SK-N-SH (cell line): ENCODE measurements at regions not wholly inside any gene's neighbourhood (a gene's known extent, or its start where the extent isn't known, plus 50 kb on each side); places are given as distances from the start of the nearest gene placed in this dataset.

Experiments used
- CTCF ChIA-PET: fragments of 300-600, 350-600 bp; formaldehyde crosslinking; extraction: SDS; loops from one replicate; lab custom pipeline; 2021; lab: Yijun Ruan, JAX
- POLR2A ChIA-PET: fragments of 350-600 bp; sonication (Branson Sonifier 250); formaldehyde crosslinking; extraction: SDS; loops from one replicate; lab custom pipeline; 2020; ENCODE audit warnings: antibody characterized with exemption, inconsistent platforms; lab: Yijun Ruan, JAX
- DNase-seq: peaks from one replicate; pipeline ENCODE4 v3.0.0; 2012
- H2AFZ ChIP-seq: fragments of 200-600 bp; sonication (generic); 2 replicates; pipeline ENCODE4 v1.8.1; 2016; ENCODE audit warnings: antibody characterized with exemption, mild to moderate bottlenecking, low read depth
- H3F3A ChIP-seq: fragments of 200-600 bp; sonication (generic); replicated peaks from 2 replicates; pipeline ENCODE3; 2016; ENCODE audit warnings: antibody characterized with exemption, mild to moderate bottlenecking; ENCODE audit not compliant: insufficient read depth
- H3K27ac ChIP-seq, 2 experiments: fragments of 200-500 bp in 1 of 2; fragments of 200-600 bp in 1 of 2; sonication (Bioruptor generic) in 1 of 2; sonication (generic), shearing (Covaris generic) in 1 of 2; 2 replicates each; pipeline versions ENCODE4 v1.5.1 to v1.6.1; 2014 to 2016; ENCODE audit warnings: low read depth in 2 of 2, inconsistent platforms in 1 of 2, low read length in 1 of 2, mild to moderate bottlenecking in 1 of 2, mixed read lengths in 1 of 2
- H3K27me3 ChIP-seq: fragments of 200-600 bp; sonication (generic), shearing (Covaris generic); 2 replicates; pipeline ENCODE4 v1.6.1; 2016; ENCODE audit warnings: mixed run types; ENCODE audit not compliant: insufficient read depth
- H3K36me3 ChIP-seq, 2 experiments: fragments of 200-500 bp in 1 of 2; fragments of 200-600 bp in 1 of 2; sonication (Bioruptor generic) in 1 of 2; sonication (generic) in 1 of 2; replicated peaks in 1 of 2; 2 replicates each; pipeline versions ENCODE3 to v1.5.1; 2014 to 2016; ENCODE audit warnings: low read length in 1 of 2, mild to moderate bottlenecking in 1 of 2; ENCODE audit not compliant: insufficient read depth in 2 of 2, control insufficient read depth in 1 of 2
- H3K4me1 ChIP-seq, 2 experiments: fragments of 200-500 bp in 1 of 2; fragments of 200-600 bp in 1 of 2; sonication (Bioruptor generic) in 1 of 2; sonication (generic), shearing (Covaris generic) in 1 of 2; 2 replicates each; pipeline versions ENCODE4 v1.5.1 to v1.6.1; 2014 to 2016; ENCODE audit warnings: low read depth in 1 of 2, low read length in 1 of 2, mixed run types in 1 of 2; ENCODE audit not compliant: insufficient read depth in 2 of 2, control insufficient read depth in 1 of 2
- H3K4me2 ChIP-seq: fragments of 200-600 bp; sonication (generic), shearing (Covaris generic); 2 replicates; pipeline ENCODE4 v1.6.1; 2017; ENCODE audit warnings: mixed run types
- H3K4me3 ChIP-seq, 2 experiments: fragments of 200-500 bp in 1 of 2; fragments of 200-600 bp in 1 of 2; sonication (Bioruptor generic) in 1 of 2; sonication (generic), shearing (Covaris generic) in 1 of 2; 2 replicates each; pipeline versions ENCODE4 v1.5.1 to v1.8.1; 2014 to 2016; ENCODE audit warnings: low read depth in 2 of 2, inconsistent platforms in 1 of 2, low read length in 1 of 2, mild to moderate bottlenecking in 1 of 2, mixed read lengths in 1 of 2, moderate library complexity in 1 of 2
- H3K79me2 ChIP-seq: fragments of 200-600 bp; sonication (generic); 2 replicates; pipeline ENCODE4 v1.8.1; 2017; ENCODE audit warnings: mild to moderate bottlenecking; ENCODE audit not compliant: insufficient read depth
- H3K9ac ChIP-seq: fragments of 200-600 bp; sonication (generic); 2 replicates; pipeline ENCODE4 v1.6.1; 2017; ENCODE audit warnings: mixed run types
- H3K9me2 ChIP-seq: fragments of 200-600 bp; sonication (generic); 2 replicates; pipeline ENCODE4 v1.6.1; 2017; ENCODE audit warnings: mixed run types
- H3K9me3 ChIP-seq: fragments of 200-600 bp; sonication (generic); 2 replicates; pipeline ENCODE4 v1.6.1; 2017; ENCODE audit warnings: mixed run types, mild to moderate bottlenecking, moderate library complexity
- H4K20me1 ChIP-seq: fragments of 200-600 bp; sonication (generic); 2 replicates; pipeline ENCODE4 v1.6.1; 2017; ENCODE audit warnings: mild to moderate bottlenecking, mixed run types; ENCODE audit not compliant: insufficient read depth
- CHD2 ChIP-seq: fragments of 150-350 bp; IDR thresholded peaks from 2 replicates; pipeline ENCODE4 v1.6.1; 2018; ENCODE audit warnings: low read length; ENCODE audit not compliant: partially characterized antibody
- FOSL2 ChIP-seq: IDR thresholded peaks from 2 replicates; pipeline ENCODE4 v1.4.0; 2012; ENCODE audit warnings: low read depth, mild to moderate bottlenecking, moderate library complexity, borderline replicate concordance
- FOXJ3 ChIP-seq: sonication (generic); formaldehyde crosslinking; IDR thresholded peaks from 2 replicates; pipeline ENCODE4 v1.5.1; 2020; ENCODE audit warnings: mild to moderate bottlenecking, missing genetic modification reagents
- FOXM1 ChIP-seq: IDR thresholded peaks from 2 replicates; pipeline ENCODE4 v1.4.0; 2012; ENCODE audit warnings: low read depth, mild to moderate bottlenecking
- GATA2 ChIP-seq: sonication (generic); formaldehyde crosslinking; IDR thresholded peaks from 2 replicates; pipeline ENCODE4 v1.5.0; 2020; ENCODE audit warnings: mild to moderate bottlenecking, missing genetic modification reagents
- JUND ChIP-seq: IDR thresholded peaks from 2 replicates; pipeline ENCODE4 v1.4.0; 2012
- MEF2A ChIP-seq: IDR thresholded peaks from 2 replicates; pipeline ENCODE4 v1.4.0; 2012; ENCODE audit warnings: low read depth, borderline replicate concordance
- MXI1 ChIP-seq: IDR thresholded peaks from 2 replicates; pipeline ENCODE4 v1.6.1; 2012; ENCODE audit warnings: mild to moderate bottlenecking, low read depth, low read length, improper control_type of control experiment
- NFIC ChIP-seq: IDR thresholded peaks from 2 replicates; pipeline ENCODE4 v1.4.0; 2012; ENCODE audit warnings: borderline replicate concordance
- POLR2AphosphoS5 ChIP-seq: IDR thresholded peaks from 2 replicates; pipeline ENCODE4 v1.6.1; 2012; ENCODE audit warnings: low read depth, low read length
- RAD21 ChIP-seq: IDR thresholded peaks from 2 replicates; pipeline ENCODE4 v1.6.1; 2012; ENCODE audit warnings: mild to moderate bottlenecking, low read length
- RFX5 ChIP-seq: IDR thresholded peaks from 2 replicates; pipeline ENCODE4 v1.6.1; 2012; ENCODE audit warnings: mild to moderate bottlenecking, improper control_type of control experiment, low read length
- SIN3A ChIP-seq: IDR thresholded peaks from 2 replicates; pipeline ENCODE4 v1.6.1; 2012; ENCODE audit warnings: low read depth, mild to moderate bottlenecking, low read length, moderate library complexity, borderline replicate concordance
- SMC3 ChIP-seq: IDR thresholded peaks from 2 replicates; pipeline ENCODE4 v1.6.1; 2012; ENCODE audit warnings: low read depth, low read length, improper control_type of control experiment
- TAF1 ChIP-seq: IDR thresholded peaks from 2 replicates; pipeline ENCODE4 v1.6.1; 2012; ENCODE audit warnings: low read depth, mild to moderate bottlenecking, low read length, moderate library complexity, borderline replicate concordance
- YY1 ChIP-seq: IDR thresholded peaks from 2 replicates; pipeline ENCODE4 v1.4.0; 2012; ENCODE audit warnings: low read depth, mild to moderate bottlenecking
- WGBS: methylation state at CpG from one replicate; pipeline ENCODE4 v1.1.6; 2017; ENCODE audit warnings: low lambda C conversion rate; 5-methylcytosine and 5-hydroxymethylcytosine counted together
- TF ChIP-seq, protein P1 (sequence below): IDR thresholded peaks from 2 replicates; pipeline ENCODE4 v1.6.1; 2012; ENCODE audit warnings: mild to moderate bottlenecking, low read depth, low read length, moderate library complexity
- TF ChIP-seq, protein P2 (sequence below): IDR thresholded peaks from 2 replicates; pipeline ENCODE4 v1.4.0; 2012; ENCODE audit warnings: low read depth, borderline replicate concordance
- TF ChIP-seq, protein P3 (sequence below): IDR thresholded peaks from 2 replicates; pipeline ENCODE4 v1.4.0; 2012; ENCODE audit warnings: low read depth
- TF ChIP-seq, protein P4 (sequence below): fragments of 150-350 bp; IDR thresholded peaks from 2 replicates; pipeline ENCODE4 v1.6.1; 2016; ENCODE audit warnings: mild to moderate bottlenecking, low read depth, low read length

DNA sequence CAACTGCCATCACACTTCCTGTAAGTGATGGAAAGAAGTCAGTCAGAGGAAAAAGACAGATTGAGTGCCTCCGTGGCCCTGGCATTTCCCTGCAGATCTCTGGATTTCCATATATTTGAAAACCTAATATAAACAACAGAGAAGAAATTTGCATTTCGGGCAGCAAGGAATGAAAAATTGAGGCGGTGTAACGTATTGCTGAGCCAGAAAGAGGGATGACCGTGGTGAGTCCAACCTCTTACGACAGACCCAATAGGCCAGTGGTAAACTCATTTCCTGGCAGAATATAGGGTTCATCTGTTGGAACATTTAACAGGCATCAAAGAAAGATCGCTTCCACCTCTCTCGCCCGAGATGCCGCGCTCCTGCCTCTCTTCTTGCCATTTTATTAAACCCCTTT lies 336.5 kb downstream of the MIAT start:
- Histone ChIP-seq H3K9me2 (no peaks in the 10 kb centered on the region), H3K79me2 (no peaks in the 10 kb centered on the region), H4K20me1 (no peaks in the 10 kb centered on the region), H3K4me2 (no peak overlapping the region), H3K9ac (no peak overlapping the region), H3K4me1 (no peaks in the 10 kb centered on the region), H3K9me3 (no peaks in the 10 kb centered on the region), H2AFZ (no peak overlapping the region), H3K27ac (no peak overlapping the region), H3F3A (no peaks in the 10 kb centered on the region), H3K36me3 (no peaks in the 10 kb centered on the region), H3K27me3 (no peaks in the 10 kb centered on the region), H3K4me3 (no peak overlapping the region)
- no peak for TF ChIP-seq FOXM1
- TF ChIP-seq, protein P1, sequence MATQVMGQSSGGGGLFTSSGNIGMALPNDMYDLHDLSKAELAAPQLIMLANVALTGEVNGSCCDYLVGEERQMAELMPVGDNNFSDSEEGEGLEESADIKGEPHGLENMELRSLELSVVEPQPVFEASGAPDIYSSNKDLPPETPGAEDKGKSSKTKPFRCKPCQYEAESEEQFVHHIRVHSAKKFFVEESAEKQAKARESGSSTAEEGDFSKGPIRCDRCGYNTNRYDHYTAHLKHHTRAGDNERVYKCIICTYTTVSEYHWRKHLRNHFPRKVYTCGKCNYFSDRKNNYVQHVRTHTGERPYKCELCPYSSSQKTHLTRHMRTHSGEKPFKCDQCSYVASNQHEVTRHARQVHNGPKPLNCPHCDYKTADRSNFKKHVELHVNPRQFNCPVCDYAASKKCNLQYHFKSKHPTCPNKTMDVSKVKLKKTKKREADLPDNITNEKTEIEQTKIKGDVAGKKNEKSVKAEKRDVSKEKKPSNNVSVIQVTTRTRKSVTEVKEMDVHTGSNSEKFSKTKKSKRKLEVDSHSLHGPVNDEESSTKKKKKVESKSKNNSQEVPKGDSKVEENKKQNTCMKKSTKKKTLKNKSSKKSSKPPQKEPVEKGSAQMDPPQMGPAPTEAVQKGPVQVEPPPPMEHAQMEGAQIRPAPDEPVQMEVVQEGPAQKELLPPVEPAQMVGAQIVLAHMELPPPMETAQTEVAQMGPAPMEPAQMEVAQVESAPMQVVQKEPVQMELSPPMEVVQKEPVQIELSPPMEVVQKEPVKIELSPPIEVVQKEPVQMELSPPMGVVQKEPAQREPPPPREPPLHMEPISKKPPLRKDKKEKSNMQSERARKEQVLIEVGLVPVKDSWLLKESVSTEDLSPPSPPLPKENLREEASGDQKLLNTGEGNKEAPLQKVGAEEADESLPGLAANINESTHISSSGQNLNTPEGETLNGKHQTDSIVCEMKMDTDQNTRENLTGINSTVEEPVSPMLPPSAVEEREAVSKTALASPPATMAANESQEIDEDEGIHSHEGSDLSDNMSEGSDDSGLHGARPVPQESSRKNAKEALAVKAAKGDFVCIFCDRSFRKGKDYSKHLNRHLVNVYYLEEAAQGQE = no peak
- no peak for TF ChIP-seq FOSL2
- TF ChIP-seq TAF1 = no peak
- TF ChIP-seq NFIC = no peak
- TF ChIP-seq, protein P2, sequence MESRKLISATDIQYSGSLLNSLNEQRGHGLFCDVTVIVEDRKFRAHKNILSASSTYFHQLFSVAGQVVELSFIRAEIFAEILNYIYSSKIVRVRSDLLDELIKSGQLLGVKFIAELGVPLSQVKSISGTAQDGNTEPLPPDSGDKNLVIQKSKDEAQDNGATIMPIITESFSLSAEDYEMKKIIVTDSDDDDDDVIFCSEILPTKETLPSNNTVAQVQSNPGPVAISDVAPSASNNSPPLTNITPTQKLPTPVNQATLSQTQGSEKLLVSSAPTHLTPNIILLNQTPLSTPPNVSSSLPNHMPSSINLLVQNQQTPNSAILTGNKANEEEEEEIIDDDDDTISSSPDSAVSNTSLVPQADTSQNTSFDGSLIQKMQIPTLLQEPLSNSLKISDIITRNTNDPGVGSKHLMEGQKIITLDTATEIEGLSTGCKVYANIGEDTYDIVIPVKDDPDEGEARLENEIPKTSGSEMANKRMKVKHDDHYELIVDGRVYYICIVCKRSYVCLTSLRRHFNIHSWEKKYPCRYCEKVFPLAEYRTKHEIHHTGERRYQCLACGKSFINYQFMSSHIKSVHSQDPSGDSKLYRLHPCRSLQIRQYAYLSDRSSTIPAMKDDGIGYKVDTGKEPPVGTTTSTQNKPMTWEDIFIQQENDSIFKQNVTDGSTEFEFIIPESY = no peak
- no peak for TF ChIP-seq POLR2AphosphoS5
- no peak for TF ChIP-seq MXI1
- TF ChIP-seq CHD2 = no peak
- TF ChIP-seq YY1 = no peak
- no peak for TF ChIP-seq RFX5
- no peak for TF ChIP-seq MEF2A
- TF ChIP-seq JUND = no peak
- TF ChIP-seq SMC3 = no peak
- TF ChIP-seq SIN3A = no peak
- TF ChIP-seq, protein P3, sequence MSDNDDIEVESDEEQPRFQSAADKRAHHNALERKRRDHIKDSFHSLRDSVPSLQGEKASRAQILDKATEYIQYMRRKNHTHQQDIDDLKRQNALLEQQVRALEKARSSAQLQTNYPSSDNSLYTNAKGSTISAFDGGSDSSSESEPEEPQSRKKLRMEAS = no peak
- TF ChIP-seq GATA2 (CRISPR knock-in tag) = no peak
- TF ChIP-seq RAD21 = no peak
- TF ChIP-seq, protein P4, sequence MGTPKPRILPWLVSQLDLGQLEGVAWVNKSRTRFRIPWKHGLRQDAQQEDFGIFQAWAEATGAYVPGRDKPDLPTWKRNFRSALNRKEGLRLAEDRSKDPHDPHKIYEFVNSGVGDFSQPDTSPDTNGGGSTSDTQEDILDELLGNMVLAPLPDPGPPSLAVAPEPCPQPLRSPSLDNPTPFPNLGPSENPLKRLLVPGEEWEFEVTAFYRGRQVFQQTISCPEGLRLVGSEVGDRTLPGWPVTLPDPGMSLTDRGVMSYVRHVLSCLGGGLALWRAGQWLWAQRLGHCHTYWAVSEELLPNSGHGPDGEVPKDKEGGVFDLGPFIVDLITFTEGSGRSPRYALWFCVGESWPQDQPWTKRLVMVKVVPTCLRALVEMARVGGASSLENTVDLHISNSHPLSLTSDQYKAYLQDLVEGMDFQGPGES = no peak
- TF ChIP-seq FOXJ3 = no peak
- DNase-seq = no peak
- ChIA-PET POLR2A (no interaction called here), CTCF (interaction anchor here (0.9 kb wide), 1 partner anchor 29 kb away, joined by 3 read pairs; no protein-coding TSS in a partner anchor)
- 72% methylated on average over 11 of the region's 11 CpGs for WGBS
